Gastroesophageal sphincter (tissue), 3 donors: ENCODE measurements at regions not wholly inside any gene's neighbourhood (a gene's known extent, or its start where the extent isn't known, plus 50 kb on each side); places are given as distances from the start of the nearest gene placed in this dataset.

ENCODE experiments used
- CTCF ChIP-seq, 4 experiments: fragments of 200-600 bp in 2 of 4; fragments of 450-650 bp in 2 of 4; sonication (generic) in 1 of 4; IDR thresholded peaks; one replicate each; pipeline ENCODE4 v1.5.1; 2017 to 2019; ENCODE audit warnings: antibody characterized with exemption in 4 of 4, mild to moderate bottlenecking in 2 of 4, moderate library complexity in 2 of 4
- EP300 ChIP-seq: sonication (generic); formaldehyde crosslinking; IDR thresholded peaks from one replicate; pipeline ENCODE4 v1.6.1; 2017; ENCODE audit warnings: antibody characterized with exemption, mild to moderate bottlenecking
- POLR2A ChIP-seq, 2 donors: fragments of 450-650 bp; IDR thresholded peaks; one replicate each; pipeline ENCODE4 v1.6.1; 2017; ENCODE audit warnings: antibody characterized with exemption in 2 of 2, mild to moderate bottlenecking in 2 of 2, moderate library complexity in 1 of 2
- POLR2AphosphoS5 ChIP-seq: sonication (generic); formaldehyde crosslinking; IDR thresholded peaks from one replicate; pipeline ENCODE4 v1.6.1; 2017; ENCODE audit warnings: antibody characterized with exemption

- TF ChIP-seq POLR2AphosphoS5 (no peak), CTCF (IDR thresholded peaks at IDR 0.05) (no peak), POLR2A (IDR thresholded peaks at IDR 0.05) (no peak), EP300 (no peak)
Measured at GRCh38 chr1:5455651-5456050, 536.6 kb downstream of the NPHP4 start.
